Umbilical cord (tissue), 1 donor: ENCODE measurements at regions not wholly inside any gene's neighbourhood (a gene's known extent, or its start where the extent isn't known, plus 50 kb on each side); places are given as distances from the start of the nearest gene placed in this dataset.

Experiments
- DNase-seq: peaks from one replicate; pipeline ENCODE4 v3.0.0-alpha.2; 2015; ENCODE audit warnings: low spot score

DNA sequence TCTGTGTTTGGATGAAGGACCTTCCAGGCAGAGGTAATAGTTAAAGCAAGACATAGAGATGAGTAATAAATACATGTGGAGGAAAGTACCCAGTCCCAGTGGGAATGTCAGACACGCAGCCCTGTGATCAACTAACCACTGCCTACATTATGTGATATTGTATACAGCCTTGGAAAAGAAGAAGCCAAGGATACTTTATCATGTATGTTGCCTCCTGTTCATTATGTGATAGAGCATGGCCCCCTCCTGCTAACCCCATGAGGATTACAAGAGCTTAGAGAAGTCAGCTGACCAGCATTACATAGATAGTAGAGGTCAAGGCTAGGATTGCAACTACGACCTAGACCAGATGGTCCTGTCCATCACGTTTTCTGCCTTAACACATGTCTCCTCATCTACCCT, 497.0 kb upstream of the TNC start:
- no peak for DNase-seq

GRCh38 chr9:115615821-115616665, 498.1 kb upstream of the TNC start:
- peak; percentile 48 for DNase-seq

GRCh38 chr9:115616666-115617239, 498.8 kb upstream of the TNC start:
- DNase-seq = no peak

DNA sequence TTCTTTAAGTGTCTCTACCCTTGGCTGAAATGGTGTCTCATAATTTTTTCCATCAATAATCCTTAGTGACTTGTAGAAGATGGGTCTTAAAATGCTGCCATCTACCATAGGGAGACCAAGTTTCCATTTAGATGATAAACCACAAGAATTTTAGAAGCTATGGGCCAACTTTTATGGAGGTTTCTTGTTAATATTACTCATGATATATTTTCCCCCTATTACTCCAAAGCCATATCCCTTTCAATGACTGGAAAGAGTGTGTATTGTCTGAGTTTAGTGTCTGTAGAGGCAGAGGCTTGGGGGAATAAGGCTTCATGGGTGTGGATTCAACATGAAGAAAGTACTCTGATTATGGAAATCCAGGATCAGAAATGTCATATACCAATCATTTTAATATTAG, 507.3 kb upstream of the TNC start:
- DNase-seq = no peak

GRCh38 chr9:115625954-115626353, 508.0 kb upstream of the TNC start:
- DNase-seq = no peak

DNA sequence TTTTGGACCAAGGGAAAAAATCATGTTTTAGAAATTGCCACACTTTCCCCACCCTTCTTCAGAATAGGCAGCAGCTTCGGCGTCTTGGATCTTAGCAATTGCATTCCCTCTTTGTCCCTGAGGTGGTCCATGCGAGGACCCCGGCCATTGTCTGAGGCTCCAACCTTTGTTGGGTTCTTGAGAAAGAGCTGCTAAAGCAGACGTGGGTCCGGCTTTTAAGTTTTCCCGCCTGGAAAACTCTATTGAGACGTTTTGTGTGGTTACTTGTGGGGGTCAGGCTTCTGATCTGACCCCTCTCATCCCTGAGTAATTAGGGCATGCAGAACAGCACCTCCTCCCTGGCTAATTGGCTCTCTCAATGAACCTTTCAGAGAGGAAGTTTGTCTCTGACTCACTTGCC, 509.6 kb upstream of the TNC start:
- DNase-seq = no peak

- DNase-seq = no peak
Measured at GRCh38 chr9:115628426-115628825, 510.5 kb upstream of the TNC start.

- no peak for DNase-seq
Measured at GRCh38 chr9:115629879-115630840, 512.2 kb upstream of the TNC start.

DNA sequence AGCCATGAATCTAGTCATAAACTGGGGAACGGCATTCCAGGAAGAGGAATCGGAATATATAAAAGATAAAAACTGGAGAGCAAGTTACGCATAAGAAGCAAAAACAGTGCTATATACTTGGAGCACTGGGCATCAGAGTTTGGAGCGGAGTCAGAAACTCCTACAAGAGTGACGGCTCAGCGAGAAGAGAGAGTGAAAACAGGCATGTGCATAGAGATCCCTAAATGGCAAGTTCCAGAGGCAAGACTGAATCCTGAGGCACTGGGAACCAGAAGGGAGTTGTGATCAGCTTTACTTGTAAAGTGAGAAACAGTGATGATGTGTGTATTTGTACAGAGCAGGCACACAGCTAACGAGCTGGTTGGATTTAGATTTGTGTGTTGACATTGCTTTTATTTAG, 514.4 kb upstream of the TNC start:
- no peak for DNase-seq

- DNase-seq = no peak
Measured at GRCh38 chr9:115633104-115633503, 515.1 kb upstream of the TNC start.

DNA sequence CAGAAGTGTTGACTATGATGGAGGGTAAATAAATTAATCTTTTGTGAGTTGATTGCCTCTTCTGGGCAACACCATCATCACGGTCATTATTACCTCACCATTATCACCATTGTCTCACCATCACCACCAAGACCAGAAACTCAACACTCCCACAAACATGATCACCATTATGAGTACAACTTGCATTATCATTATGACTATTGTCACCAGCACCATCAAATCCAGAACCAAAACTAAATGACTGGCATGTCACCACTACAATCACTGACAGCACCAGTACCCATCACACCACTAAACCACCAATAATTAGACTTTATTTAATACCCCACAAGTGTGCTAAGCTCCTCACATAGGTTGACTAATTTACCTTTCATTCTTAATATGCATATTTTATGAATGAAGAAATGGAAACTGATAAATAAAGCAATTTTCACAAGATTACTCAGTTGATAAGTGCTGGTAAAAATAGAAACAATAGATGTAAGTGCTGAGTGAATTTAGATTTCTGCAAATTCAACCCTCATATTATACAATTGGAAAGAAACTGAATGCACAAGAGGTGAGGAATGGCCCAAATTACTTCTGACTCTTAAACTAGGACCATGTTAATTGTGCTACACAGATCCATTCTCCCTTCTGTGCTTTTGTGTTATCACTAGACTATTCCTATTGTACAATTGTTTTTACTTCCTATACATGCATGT, 517.8 kb upstream of the PAPPA start:
- DNase-seq = no peak

DNA sequence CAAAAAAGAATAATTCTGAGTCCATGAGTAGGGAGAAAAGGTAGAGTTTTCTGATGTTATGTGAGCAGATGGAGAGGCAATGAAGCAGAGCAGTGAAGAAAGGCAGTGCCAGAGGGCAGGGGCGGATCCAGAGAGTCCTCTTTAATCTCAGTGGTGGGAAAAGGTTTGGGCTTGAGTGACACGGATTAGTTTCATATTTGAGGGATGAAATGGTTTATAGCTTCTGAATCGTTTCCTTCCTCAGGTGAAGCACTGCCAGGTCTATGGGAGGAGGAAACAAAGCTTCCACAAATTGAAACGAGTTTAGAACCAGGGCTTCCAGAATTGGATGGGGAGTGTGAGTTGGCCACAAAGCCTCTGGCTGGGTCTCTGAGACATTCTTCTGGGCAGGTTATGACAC, 517.0 kb upstream of the PAPPA start:
- DNase-seq = no peak

DNA sequence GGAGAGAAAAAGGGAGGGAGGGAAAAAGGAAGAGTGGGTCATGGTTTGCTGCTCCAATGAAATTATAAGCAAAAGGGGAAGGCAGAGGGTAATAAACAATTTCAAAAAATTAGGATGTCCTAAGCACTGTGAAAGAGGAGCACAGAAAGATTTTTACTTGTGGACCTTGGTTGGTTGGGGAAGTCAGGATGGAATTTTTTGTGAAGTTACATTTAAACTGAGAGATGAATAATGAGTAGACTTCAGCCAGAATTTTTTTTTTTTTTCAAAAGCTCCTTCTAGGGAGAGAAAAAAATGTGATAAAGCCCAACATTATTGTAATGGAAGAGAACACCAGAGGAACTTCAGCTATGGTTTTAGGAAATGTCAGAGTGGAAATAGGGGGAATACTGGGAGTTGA, 515.9 kb upstream of the PAPPA start:
- DNase-seq = no peak

DNA sequence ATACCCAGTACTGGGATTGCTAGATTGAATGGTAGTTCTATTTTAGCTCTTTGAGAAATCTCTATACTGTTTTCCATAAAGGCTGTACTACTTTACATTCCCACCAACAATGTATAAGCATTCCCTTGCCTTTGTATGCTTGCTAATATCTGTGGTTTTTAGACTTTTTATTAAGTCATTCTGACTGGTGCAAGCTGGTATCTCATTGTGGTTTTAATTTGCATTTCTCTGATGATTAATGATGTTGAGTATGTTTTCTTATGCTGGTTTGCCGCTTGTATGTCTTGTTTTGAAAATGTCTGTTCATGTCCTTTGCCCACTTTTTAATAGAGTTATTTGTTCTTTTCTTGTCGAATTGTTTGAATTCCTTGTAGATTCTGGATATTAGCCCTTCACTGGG, 512.7 kb upstream of the PAPPA start:
- no peak for DNase-seq

GRCh38 chr9:115642285-115642684, 511.3 kb upstream of the PAPPA start:
- no peak for DNase-seq

GRCh38 chr9:115643948-115644727, 509.5 kb upstream of the PAPPA start:
- no peak for DNase-seq

- DNase-seq = no peak
Measured at GRCh38 chr9:115649991-115650472, 503.6 kb upstream of the PAPPA start.

DNA sequence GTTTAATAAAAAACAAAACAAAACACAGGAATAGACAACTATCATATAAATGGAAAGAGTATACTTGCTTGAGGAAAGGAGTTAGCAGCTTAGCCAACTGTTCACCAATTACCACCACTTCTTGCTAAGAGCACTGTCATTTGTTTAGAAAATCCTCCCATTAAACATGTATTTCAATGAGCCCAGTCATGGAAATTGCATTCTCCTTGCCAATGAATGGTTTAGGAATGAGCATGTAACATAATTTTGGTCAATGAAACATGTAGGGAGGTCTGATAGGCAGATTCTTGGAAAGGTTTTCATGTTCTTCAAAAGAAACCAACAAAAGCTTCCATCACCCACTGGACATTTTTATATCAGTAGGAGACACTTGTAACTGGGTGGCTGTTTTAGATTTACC, 502.8 kb upstream of the PAPPA start:
- no peak for DNase-seq

DNA sequence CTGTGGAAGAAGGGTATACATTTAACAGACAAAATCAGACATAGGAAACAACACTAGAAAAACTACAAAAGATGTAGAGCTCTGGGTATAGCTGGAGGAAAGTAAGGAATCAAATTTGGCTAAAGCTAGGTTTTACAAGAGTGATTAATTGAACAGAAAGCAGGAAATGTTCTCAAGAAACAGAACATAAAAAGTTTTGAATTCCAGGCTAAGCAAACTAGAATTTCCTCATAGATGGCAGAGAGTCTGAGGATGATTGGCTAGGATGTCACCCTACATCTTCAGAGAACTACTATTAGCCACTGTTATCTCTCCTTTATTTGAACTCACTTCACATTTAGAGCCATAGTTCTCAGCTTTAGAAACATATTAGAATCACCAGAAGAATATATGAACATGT, 502.1 kb upstream of the PAPPA start:
- DNase-seq = no peak

GRCh38 chr9:115653171-115653606, 500.4 kb upstream of the PAPPA start:
- DNase-seq = no peak

DNA sequence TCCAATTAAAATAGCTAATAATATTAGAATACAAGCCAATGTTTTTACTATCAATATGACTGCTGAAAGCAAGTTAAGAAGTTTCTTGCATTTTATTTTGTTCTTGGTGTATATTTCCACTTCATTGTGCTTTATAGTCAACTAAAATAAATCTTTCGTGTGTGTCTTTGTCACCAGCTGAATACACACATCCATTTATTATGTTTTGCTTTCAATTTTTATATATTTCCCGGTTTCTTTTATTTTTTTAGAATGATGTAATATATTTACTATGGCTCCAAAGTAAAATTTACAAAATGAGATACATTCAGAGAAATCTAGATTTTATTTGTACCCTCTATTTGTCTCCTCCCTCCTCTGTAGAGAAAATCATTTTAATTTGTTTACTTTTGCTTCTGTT, 495.9 kb upstream of the PAPPA start:
- DNase-seq = no peak
